HG03159 (cell line): ENCODE measurements at regions not wholly inside any gene's neighbourhood (a gene's known extent, or its start where the extent isn't known, plus 50 kb on each side); places are given as distances from the start of the nearest gene placed in this dataset.
"Not testable (repeated sequence)": the region's sequence is repeated elsewhere in the genome, so short reads cannot be mapped to it uniquely, and the experiment has no call there.

Experiments
- ATAC-seq: cut with Tn5 transposase; IDR thresholded peaks from one replicate; pipeline ENCODE4 v1.9.1; 2021; ENCODE audit warnings: mild to moderate bottlenecking, moderate library complexity; ENCODE audit not compliant: unreplicated experiment

DNA sequence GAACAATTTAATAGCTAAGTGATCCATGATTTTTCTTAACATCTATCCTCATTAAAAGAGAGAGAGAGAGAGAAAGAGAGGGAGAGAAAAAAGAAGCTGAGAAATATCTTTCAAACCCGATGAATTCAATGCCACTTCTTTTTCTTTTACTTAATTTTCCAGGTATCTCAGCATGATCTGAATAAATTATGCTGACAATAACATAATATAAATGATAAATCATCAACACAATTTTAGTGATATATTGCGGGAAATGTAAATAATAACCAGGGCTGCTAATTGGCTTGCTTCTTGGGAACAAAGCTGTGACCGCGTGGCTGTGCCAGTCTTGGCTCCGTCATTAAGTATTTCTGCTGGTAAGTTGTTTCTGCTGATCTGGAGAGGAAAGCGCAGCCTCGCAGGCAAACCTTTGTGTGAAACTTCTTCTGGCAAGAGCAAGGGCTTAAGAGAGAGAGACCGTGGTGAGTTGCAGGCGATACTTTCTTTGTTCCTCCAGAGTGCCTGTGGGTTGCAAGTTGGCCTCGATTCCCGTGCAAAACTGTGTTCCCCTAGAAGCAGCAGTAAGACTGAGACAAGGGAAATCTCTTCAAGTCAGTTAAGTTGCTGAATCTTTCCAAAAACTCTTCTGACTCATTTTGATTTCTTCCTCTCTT is 489.1 kb upstream of the TSHZ3 start:
- no peak for ATAC-seq

DNA sequence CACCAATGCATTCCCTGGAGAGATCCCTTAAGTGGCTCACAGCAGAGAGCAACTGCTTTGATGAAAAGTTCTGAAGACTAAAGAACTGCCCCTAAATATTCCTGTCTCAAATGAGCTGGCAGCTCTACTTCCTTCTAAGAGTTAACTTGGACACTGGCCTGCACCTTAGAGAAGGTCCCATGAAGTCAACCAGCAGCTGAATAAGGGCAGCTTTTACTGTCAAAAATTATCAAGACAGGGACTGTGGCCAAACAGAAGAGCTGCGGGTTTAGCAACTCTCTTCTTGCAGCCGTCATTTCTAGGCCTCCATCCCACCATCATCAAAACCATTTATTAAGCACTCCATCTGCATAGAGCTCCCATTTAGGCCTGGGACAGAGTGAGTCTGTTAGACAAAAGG is 491.1 kb upstream of the TSHZ3 start:
- ATAC-seq, result no peak

DNA sequence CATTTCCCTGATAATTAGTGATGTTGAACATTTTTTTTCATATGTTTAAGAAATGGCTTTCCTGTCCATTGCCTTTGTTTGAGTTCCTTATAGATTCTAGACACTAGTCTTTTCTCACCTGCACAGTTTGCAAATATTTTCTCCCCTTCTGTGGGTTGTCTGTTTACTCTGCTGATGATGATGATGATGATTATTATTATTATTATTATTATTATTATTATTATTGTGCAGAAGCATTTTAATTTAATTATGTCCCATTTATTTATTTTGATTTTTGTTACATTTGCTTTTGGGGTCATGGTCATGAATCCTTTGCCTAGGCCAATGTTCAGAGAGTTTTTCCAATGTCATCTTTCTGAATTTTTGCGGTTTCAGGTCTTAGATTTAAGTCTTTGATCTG is 492.5 kb upstream of the TSHZ3 start:
- ATAC-seq, result no peak

DNA sequence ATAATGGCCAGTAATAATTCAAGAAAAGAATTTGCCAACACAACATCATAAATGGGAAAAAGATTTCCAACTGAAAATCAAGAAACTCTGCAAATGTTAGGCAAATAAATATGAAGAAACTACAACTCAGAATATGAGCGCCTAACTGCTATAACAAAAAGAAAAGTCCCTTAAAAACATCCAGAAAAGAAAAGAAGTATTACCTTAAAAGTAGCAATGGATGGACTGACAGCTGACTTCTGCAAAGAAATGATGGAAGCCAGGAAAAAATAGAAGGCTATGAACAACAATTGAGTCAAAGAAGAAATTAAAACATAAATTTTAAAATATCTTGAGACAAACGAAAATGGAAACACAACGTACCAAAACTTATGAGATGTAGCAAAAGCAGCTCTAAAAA is 482.3 kb upstream of the ZNF507 start:
- no peak for ATAC-seq

DNA sequence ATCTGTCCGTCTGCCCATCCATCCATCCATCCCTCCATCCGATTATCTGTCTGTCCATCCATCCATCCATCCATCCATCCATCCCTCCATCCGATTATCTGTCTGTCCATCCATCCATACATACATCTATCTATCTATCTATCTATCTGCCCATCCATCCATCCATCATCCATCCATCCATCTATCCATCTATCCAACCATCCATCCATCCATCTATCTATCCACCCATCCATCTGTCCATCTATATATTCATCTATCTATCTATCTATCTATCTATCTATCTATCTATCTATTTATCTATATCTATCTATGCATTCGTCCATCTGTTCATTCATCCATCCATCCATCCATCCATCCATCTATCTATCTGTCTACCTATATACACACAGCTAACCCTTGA is 471.1 kb upstream of the ZNF507 start:
- ATAC-seq, result no peak

DNA sequence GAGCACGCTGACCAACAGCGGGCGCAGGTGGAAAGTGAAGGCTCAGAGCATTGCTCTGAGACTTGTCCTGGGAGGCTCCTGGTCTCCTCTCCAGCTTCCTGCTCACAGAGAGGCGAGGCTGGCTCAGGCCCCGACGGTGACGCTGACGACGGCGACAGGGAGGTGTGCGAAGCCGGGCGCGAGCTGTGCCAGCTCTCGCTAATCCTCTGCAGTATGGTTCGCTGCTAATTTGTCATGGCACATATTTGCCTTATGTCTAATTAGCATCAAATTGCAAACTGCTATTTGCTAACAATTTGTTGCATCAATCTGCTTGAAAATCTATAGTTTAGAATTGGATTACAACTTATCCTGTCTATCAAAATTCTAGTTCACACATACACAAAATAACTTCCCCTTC is 469.8 kb upstream of the ZNF507 start:
- no peak for ATAC-seq

DNA sequence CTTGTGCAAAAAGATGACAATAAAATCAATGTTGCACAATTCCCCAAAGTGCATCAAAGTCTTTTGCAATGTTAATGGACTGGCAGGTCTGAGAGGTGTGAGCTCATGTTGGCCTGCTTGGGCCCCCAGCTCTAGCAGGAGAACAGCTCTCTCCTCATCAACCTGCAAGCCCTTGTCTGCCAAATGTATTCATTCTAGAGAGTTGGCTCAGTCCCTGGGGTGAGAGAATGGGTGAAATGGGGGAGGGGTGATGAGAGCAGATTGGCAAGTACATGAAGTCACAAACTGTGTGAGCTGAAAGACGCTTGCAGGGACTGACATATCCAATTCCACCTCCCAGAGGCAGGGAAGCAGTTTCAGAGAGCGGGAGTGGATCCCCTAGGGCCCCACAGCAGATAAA is 465.1 kb upstream of the ZNF507 start:
- ATAC-seq, result no peak

DNA sequence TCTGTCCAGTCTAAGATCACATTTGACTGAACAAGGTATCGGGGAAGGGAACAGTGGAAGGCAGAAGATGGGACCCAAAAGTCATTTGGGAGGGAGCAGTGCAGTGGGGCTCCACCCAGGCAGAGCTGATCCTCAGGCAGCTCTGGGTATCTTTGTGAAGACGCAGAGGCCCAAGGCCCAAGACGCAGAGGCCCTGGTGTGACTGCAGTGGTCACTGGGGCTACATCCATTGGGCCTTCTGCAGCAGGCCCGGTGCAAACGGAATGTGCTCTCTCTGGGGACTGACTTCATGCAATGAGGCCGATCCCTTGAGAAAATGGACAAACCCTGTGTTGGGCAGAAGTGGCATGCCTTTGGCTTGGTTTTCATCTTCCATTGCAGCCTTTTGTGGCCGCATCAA is 463.4 kb upstream of the ZNF507 start:
- no peak for ATAC-seq

DNA sequence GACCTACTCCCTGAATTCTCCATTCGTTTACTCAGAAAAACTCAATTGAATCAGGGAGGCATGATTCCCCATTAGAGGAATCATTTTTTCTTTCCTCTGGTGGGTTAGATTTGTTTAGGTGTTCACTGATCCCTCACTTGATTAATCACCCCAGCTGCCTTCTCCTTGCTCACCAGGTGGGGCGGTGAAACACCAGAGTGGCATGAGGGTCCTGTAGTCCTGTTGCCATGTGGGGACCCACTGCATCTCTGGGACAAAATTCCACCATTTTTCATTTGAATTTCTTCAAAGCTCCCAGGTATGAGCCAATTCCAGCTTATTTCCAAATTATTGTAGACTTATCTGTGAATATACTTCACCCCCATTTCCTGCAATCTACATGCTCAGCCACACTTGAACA is 462.7 kb upstream of the ZNF507 start:
- ATAC-seq, result no peak

DNA sequence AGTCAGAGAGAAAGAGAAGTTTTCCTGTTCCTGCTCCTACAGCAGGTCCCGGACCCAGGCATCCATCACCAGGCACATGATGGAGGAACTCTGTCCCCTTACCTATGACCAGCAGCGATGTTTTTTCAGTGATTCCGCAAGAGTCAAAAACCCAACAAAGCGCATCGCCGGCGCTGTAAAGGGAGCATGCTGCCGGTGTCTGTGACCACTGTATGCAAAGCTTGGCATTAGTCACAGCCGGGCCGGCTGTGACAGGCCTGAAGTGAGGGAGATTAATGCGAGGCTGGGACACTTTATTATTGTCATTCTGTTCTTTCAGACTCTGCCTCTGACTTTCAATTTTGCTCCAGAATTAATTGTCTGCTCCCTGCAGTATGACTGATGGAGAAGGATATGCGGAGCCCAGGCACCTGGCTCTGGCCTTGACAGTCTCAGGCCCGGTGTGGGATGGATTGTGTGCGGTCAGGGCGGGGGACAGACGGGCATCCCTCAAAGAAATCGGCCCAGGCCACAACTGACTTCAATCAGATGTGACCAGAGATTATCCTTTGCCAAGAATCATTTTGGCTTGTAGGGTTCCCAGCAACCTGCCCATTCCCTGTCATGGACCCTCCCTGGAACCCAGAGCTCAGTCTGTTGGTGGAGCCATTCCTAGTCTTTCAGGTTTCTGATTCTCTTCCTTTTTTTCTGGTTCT is 462.0 kb upstream of the ZNF507 start:
- no peak for ATAC-seq

DNA sequence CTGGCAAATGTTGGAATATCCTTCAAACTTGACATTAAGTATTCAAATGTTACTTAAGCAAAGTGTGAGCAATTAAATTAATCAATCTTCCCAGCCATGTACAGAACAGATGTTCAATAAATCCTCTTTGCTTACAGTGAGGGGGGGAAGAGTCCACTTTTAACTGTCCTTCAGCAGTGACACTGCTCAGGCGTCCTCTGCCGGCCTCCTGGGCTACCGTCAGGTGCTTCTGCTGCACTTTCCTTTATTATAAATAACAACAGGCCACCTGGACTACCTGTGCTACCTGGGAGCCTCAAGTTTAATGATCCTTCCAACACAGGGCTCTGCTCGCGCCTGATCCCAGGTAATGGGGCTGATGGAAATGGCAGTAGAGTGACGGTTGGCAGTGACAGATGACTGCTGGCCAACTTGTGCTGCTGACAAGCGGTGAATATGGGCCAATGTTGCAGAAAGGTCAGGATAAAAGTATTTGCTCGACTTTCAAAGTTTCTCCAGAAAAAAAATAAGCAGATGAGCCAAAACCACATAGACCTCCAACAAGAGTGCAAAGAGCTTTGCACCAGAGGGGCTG is 460.0 kb upstream of the ZNF507 start:
- no peak for ATAC-seq

DNA sequence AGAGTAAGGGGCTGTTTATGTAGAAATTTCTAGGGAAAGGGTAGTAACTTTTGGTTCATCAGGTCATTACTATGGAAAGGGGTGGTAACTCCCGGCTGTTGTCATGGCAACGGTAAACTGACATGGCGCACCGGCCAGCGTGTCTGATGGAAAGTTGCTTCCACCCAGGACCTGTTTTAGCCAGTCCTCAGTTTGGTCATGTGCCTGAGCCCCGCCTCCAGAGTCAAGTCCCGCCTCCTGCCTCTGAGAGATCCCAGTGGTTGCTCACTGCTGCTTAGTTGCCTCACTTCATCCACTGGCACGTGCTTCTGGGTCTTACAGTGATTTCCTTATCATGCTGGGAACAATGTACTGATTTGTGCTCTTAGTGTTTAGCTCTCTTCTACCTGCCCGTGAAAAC is 455.2 kb upstream of the ZNF507 start:
- ATAC-seq, result no peak

DNA sequence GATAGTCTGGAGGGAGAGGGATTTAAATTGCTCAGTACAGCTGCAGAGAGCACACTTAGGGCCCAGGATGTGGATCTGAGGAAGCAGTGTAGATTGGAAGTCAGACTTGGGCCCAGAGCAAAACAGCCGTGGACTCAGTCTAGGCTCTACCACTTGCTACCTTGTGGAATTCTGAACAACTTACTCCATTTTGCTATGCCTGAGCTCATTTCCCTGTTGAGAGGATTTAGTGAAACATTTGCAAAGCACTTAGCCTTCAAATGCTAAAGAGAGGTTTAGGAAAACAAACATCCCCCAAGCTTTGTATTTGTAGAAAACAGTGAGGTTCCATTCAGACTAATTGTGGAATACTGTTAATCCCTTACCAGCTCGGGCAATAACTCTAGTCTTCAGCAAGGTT is 453.4 kb upstream of the ZNF507 start:
- ATAC-seq, result no peak

DNA sequence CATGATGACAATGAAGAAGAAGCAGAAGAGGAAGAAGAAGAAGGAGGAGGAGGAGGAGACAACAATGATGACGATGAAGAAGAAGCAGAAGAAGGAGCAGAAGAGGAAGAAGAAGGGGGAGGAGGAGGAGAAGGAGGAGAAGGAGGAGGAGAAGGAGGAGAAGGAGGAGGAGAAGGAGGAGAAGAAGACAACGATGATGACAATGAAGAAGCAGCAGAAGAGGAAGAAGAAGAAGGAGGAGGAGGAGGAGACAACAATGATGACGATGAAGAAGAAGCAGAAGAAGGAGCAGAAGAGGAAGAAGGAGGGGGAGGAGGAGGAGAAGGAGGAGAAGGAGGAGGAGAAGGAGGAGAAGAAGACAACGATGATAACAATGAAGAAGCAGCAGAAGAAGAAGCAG is 451.9 kb upstream of the ZNF507 start:
- not testable (repeated sequence) for ATAC-seq

DNA sequence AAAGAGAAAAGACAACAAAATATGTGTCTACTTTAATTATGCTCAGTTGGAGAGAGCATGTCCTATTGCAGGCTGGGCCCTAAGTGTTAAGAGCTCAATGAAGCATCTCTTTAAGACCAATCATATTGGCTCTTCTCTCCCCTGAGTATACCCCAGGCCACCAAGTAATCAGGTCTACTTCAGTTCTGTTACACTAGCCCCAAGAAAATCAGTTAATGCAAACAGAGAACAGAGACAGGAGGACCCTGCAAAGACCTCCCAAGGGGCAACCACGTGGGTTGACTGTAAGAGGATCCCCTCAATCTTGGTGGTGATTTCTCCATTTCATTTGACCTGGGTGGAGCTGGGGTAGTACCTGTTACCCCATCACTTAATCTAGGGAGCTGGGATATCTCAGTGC is 451.0 kb upstream of the ZNF507 start:
- ATAC-seq, result no peak

DNA sequence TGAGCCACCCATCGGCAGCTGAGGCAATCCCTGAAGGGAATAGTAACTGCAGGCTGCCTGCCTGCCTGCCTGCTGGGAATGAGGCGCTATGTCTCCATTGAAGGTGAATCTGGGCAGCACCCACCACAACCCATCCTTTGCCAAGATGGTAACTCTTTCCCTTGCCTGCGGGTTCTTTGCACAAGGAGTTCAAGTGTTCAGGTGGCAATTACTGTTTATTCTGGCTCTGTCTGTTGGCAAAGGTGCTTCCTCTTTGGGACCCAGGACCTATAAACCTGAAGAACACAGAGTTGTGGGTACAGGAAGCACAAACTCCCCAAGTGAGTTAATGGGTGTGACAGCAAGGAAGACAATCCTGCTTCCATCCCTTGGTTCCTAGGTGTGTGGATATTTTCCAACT is 448.1 kb upstream of the ZNF507 start:
- ATAC-seq, result no peak

DNA sequence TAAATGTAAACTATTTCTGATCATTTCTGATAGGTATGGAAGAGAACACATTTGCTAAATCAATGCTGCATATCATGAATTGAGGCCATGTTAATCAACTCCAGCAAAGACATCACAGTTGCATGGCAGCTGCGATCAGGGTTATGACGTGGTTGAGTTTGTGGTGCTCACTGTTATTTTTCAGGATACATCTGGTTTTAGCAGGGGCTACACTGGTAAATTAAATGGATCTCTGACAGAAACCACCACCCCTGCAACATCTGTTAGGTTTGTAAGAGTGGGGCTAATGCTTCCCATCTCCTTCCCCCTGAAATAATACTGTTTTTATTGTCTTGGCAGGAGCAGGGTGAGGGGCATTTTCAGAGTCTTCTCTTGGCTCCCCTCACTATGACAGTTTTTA is 444.4 kb upstream of the ZNF507 start:
- no peak for ATAC-seq

DNA sequence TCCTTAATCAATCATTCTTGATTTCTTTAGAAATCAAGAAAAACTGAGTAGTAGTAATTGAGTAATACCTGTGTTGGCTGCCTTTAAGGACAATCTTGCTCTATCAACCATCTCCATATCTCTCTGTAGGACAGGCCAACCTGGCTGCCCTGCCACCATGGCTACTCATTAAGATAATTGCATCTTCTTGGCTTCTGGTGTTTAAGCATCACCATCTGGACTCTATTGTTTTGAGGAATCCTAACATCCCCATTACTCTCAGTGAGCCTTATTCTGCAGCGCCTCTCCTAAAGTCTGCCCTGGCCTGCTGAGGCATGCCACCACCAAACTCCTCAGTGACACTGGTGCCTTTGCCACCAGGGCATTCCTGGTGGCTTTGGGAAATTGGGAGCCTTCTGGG is 442.6 kb upstream of the ZNF507 start:
- no peak for ATAC-seq

DNA sequence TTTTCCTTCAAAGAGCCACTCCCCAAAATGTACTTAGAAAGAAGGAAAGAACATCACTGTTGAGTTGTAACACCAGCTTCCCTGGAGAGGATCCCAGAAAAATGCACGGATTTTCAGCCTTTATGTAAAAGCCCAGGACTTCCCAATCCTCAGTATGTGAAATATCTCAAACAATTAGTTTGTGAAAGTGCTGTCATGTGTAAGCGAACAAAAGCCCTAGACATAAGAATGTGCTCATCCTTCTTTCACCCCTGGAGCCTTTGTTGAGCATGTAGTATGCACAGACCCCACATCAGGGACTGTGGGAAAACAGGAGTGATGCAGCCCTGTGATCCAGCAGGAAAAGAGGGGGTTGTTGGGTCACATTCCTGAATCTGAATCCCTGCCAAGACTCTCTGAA is 441.4 kb upstream of the ZNF507 start:
- ATAC-seq, result no peak

DNA sequence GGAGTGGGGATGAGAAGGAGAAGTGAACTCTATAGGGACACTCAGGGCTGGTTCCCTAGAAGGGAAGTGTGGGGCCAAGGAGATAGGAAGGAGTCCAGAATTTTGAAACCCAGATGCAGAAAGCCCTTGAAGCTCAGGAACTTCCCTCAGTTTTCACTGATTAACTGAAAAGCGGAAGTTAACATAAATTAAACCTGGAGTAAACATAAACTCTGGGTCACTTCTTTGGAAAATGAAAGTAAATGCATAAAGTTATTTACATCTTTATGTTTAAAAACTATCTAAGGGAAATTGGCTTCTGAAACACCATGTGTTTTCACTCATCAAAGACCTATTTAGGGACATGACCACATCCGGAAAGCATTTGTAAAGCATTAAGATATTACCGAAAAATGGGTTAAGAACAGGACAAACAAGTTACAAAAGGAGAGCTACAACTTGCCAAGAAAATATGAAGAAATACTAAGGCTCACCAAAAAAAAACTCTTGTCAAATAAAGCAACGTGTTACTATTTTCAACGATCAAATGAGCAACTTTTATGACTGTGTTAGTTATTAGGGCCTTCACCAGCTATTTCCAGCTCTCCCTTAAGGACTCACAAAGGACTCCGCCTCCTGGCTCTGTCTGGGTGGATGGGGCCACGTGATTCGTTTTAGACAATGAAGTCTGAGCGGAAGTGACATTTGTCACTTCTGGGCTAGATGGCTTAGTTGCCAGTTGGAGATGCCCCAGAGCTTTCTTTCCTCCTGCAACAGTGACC is 439.1 kb upstream of the ZNF507 start:
- ATAC-seq, result no peak

DNA sequence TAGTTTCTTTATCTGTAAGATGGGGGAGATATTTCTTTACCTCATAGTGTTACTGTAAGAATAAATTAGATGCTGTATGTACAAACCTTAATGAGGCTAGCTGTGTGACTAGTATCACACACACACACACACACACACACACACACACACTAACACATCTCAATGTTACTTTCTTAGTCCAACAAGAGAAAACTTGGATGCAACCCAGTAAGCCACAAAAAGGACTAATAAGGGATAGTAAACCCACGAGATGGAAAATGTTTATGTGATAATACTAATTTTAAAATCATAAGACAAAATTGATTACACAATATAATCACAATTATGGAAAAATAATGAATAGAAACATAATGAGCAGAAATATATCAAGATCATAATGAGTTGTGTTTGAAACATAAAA is 437.7 kb upstream of the ZNF507 start:
- ATAC-seq, result no peak

DNA sequence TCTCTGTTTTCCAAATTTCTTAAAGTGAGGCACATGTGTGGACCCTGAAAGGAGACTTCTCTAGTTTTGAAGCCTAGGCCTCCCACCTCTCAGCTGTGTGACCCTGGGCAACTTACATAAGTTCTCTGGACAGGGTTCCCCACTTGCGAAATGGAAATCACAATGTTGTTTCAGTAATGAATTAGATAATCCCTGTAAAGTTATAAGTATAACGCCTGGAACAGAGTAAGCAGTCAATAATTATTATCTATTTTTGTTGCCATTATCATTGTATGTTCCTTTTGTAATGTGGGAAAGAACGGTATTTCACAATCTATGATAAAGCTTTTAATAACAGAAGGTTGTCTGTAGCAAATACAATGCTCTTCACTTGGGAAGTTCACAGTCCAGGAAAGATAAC is 437.3 kb upstream of the ZNF507 start:
- no peak for ATAC-seq
